ENCODE measurements at regions not wholly inside any gene's neighbourhood (a gene's known extent, or its start where the extent isn't known, plus 50 kb on each side); places are given as distances from the start of the nearest gene placed in this dataset.

- no peak for DNase-seq
Measured at GRCh38 chr2:128958241-128958640, 639.6 kb upstream of the HS6ST1 start.

GRCh38 chr2:128967646-128968045 is 649.0 kb upstream of the HS6ST1 start:
- no peak for DNase-seq

GRCh38 chr2:128969374-128969773 is 650.7 kb upstream of the HS6ST1 start:
- DNase-seq, result no peak

GRCh38 chr2:128970332-128971116 is 651.9 kb upstream of the HS6ST1 start:
- no peak for DNase-seq

GRCh38 chr2:128973566-128973965 is 654.9 kb upstream of the HS6ST1 start:
- DNase-seq, result no peak

GRCh38 chr2:128978212-128978611 is 659.5 kb upstream of the HS6ST1 start:
- no peak for DNase-seq

- no peak for DNase-seq
Measured at GRCh38 chr2:128979182-128979581, 660.5 kb upstream of the HS6ST1 start.

GRCh38 chr2:128980475-128980874 is 661.8 kb upstream of the HS6ST1 start:
- DNase-seq, result no peak

- no peak for DNase-seq
Measured at GRCh38 chr2:128981353-128981752, 662.7 kb upstream of the HS6ST1 start.

GRCh38 chr2:128982001-128982400 is 663.3 kb upstream of the HS6ST1 start:
- DNase-seq, result no peak

GRCh38 chr2:128982670-128983069 is 664.0 kb upstream of the HS6ST1 start:
- no peak for DNase-seq

- no peak for DNase-seq
Measured at GRCh38 chr2:128983094-128983493, 664.4 kb upstream of the HS6ST1 start.

- no peak for DNase-seq
Measured at GRCh38 chr2:128984081-128984480, 665.4 kb upstream of the HS6ST1 start.

GRCh38 chr2:128984855-128985254 is 666.2 kb upstream of the HS6ST1 start:
- no peak for DNase-seq

- no peak for DNase-seq
Measured at GRCh38 chr2:128986026-128986715, 667.5 kb upstream of the HS6ST1 start.

GRCh38 chr2:128986867-128987268 is 668.2 kb upstream of the HS6ST1 start:
- DNase-seq, result no peak

- no peak for DNase-seq
Measured at GRCh38 chr2:128988326-128988725, 669.7 kb upstream of the HS6ST1 start.

GRCh38 chr2:128988967-128989366 is 670.3 kb upstream of the HS6ST1 start:
- no peak for DNase-seq

GRCh38 chr2:128995086-128995485 is 676.4 kb upstream of the HS6ST1 start:
- DNase-seq, result no peak

GRCh38 chr2:128996078-128996477 is 677.4 kb upstream of the HS6ST1 start:
- no peak for DNase-seq

- DNase-seq, result no peak
Measured at GRCh38 chr2:128997166-128997866, 678.6 kb upstream of the HS6ST1 start.

GRCh38 chr2:129001926-129002325 is 683.3 kb upstream of the HS6ST1 start:
- DNase-seq, result no peak

- no peak for DNase-seq
Measured at GRCh38 chr2:129002751-129003150, 684.1 kb upstream of the HS6ST1 start.

- DNase-seq, result no peak
Measured at GRCh38 chr2:129004485-129004884, 685.8 kb upstream of the HS6ST1 start.

All from stimulated activated CD4-positive, alpha-beta T cell treated with anti-CD3 and anti-CD28 coated beads, Interleukin-4, amount 100 ng/mL, for 4 hours (primary cell).